Skeletal muscle tissue (tissue), 3 donors: ENCODE measurements at regions not wholly inside any gene's neighbourhood (a gene's known extent, or its start where the extent isn't known, plus 50 kb on each side); places are given as distances from the start of the nearest gene placed in this dataset.

ENCODE experiments used
- H3K27ac ChIP-seq: one replicate; pipeline ENCODE4 v1.7.0; 2013; ENCODE audit warnings: mild to moderate bottlenecking, low read depth, low read length, inconsistent platforms
- H3K27me3 ChIP-seq, 3 donors: one replicate each; pipeline ENCODE4 v1.7.0; 2013; ENCODE audit warnings: low read length in 3 of 3; ENCODE audit not compliant: control insufficient read depth in 3 of 3, insufficient read depth in 3 of 3
- H3K36me3 ChIP-seq, 3 donors: one replicate each; pipeline ENCODE4 v1.7.0; 2013; ENCODE audit warnings: low read length in 3 of 3; ENCODE audit not compliant: control insufficient read depth in 3 of 3, insufficient read depth in 3 of 3
- H3K4me1 ChIP-seq, 3 donors: one replicate each; pipeline ENCODE4 v1.7.0; 2013; ENCODE audit warnings: low read length in 3 of 3, mild to moderate bottlenecking in 3 of 3; ENCODE audit not compliant: control insufficient read depth in 3 of 3, insufficient read depth in 3 of 3
- H3K4me3 ChIP-seq, 3 donors: one replicate each; pipeline ENCODE4 v1.7.0; 2013; ENCODE audit warnings: low read length in 3 of 3
- H3K9ac ChIP-seq, 3 donors: one replicate each; pipeline ENCODE4 v1.7.0; 2013; ENCODE audit warnings: low read length in 3 of 3, mild to moderate bottlenecking in 3 of 3, moderate library complexity in 2 of 3, low read depth in 1 of 3
- H3K9me3 ChIP-seq, 3 donors: one replicate each; pipeline ENCODE4 v1.7.0; 2013; ENCODE audit warnings: low read length in 3 of 3; ENCODE audit not compliant: control insufficient read depth in 3 of 3
- donor health status: Osteomylitis.

- no peak overlapping the region for H3K9ac ChIP-seq
- H3K27me3 ChIP-seq = no peaks in the 10 kb centered on the region
- no peak overlapping the region for H3K27ac ChIP-seq
- no peak overlapping the region for H3K4me3 ChIP-seq
- H3K36me3 ChIP-seq = no peaks in the 10 kb centered on the region
- no peaks in the 10 kb centered on the region for H3K4me1 ChIP-seq
- no peaks in the 10 kb centered on the region for H3K9me3 ChIP-seq
Measured at GRCh38 chr14:84442521-84442920, 1087.4 kb upstream of the FLRT2 start.

GRCh38 chr14:84445486-84445885 is 1084.5 kb upstream of the FLRT2 start:
- no peak overlapping the region for H3K9ac ChIP-seq
- no peaks in the 10 kb centered on the region for H3K4me1 ChIP-seq
- H3K27me3 ChIP-seq = no peaks in the 10 kb centered on the region
- H3K36me3 ChIP-seq = no peaks in the 10 kb centered on the region
- no peaks in the 10 kb centered on the region for H3K9me3 ChIP-seq
- no peak overlapping the region for H3K27ac ChIP-seq
- H3K4me3 ChIP-seq = no peak overlapping the region

GRCh38 chr14:84446250-84446649 is 1083.7 kb upstream of the FLRT2 start:
- Histone ChIP-seq H3K4me1 (no peaks in the 10 kb centered on the region), H3K27me3 (no peaks in the 10 kb centered on the region), H3K9me3 (no peaks in the 10 kb centered on the region), H3K36me3 (no peaks in the 10 kb centered on the region), H3K27ac (no peak overlapping the region), H3K4me3 (no peak overlapping the region), H3K9ac (no peak overlapping the region)

GRCh38 chr14:84453307-84453950 is 1076.5 kb upstream of the FLRT2 start:
- H3K36me3 ChIP-seq = no peaks in the 10 kb centered on the region
- no peaks in the 10 kb centered on the region for H3K9me3 ChIP-seq
- no peak overlapping the region for H3K27ac ChIP-seq
- H3K4me3 ChIP-seq = no peak overlapping the region
- no peaks in the 10 kb centered on the region for H3K27me3 ChIP-seq
- H3K9ac ChIP-seq = no peak overlapping the region
- H3K4me1 ChIP-seq = no peaks in the 10 kb centered on the region

- Histone ChIP-seq H3K4me3 (no peak overlapping the region), H3K27me3 (no peaks in the 10 kb centered on the region), H3K36me3 (no peaks in the 10 kb centered on the region), H3K9me3 (no peaks in the 10 kb centered on the region), H3K9ac (no peak overlapping the region), H3K4me1 (no peaks in the 10 kb centered on the region), H3K27ac (no peak overlapping the region)
Measured at GRCh38 chr14:84454114-84454513, 1075.8 kb upstream of the FLRT2 start.

- Histone ChIP-seq H3K4me1 (no peaks in the 10 kb centered on the region), H3K4me3 (no peak overlapping the region), H3K27ac (no peak overlapping the region), H3K36me3 (no peaks in the 10 kb centered on the region), H3K9ac (no peak overlapping the region), H3K27me3 (no peaks in the 10 kb centered on the region), H3K9me3 (no peaks in the 10 kb centered on the region)
Measured at GRCh38 chr14:84456946-84457345, 1073.0 kb upstream of the FLRT2 start.

GRCh38 chr14:84458881-84459280 is 1071.1 kb upstream of the FLRT2 start:
- Histone ChIP-seq H3K4me3 (no peak overlapping the region), H3K36me3 (no peaks in the 10 kb centered on the region), H3K9me3 (no peaks in the 10 kb centered on the region), H3K27me3 (no peaks in the 10 kb centered on the region), H3K27ac (no peak overlapping the region), H3K9ac (no peak overlapping the region), H3K4me1 (no peaks in the 10 kb centered on the region)

GRCh38 chr14:84465880-84466279 is 1064.1 kb upstream of the FLRT2 start:
- H3K4me1 ChIP-seq = no peaks in the 10 kb centered on the region
- H3K36me3 ChIP-seq = no peaks in the 10 kb centered on the region
- no peaks in the 10 kb centered on the region for H3K9me3 ChIP-seq
- H3K9ac ChIP-seq = no peak overlapping the region
- no peak overlapping the region for H3K27ac ChIP-seq
- H3K4me3 ChIP-seq = no peak overlapping the region
- no peaks in the 10 kb centered on the region for H3K27me3 ChIP-seq

- H3K27me3 ChIP-seq = no peaks in the 10 kb centered on the region
- H3K9ac ChIP-seq = no peak overlapping the region
- no peaks in the 10 kb centered on the region for H3K4me1 ChIP-seq
- no peaks in the 10 kb centered on the region for H3K36me3 ChIP-seq
- no peak overlapping the region for H3K4me3 ChIP-seq
- no peaks in the 10 kb centered on the region for H3K9me3 ChIP-seq
- H3K27ac ChIP-seq = no peak overlapping the region
Measured at GRCh38 chr14:84468153-84468552, 1061.8 kb upstream of the FLRT2 start.

- no peaks in the 10 kb centered on the region for H3K36me3 ChIP-seq
- H3K4me3 ChIP-seq = no peak overlapping the region
- H3K27ac ChIP-seq = no peak overlapping the region
- H3K9ac ChIP-seq = no peak overlapping the region
- no peaks in the 10 kb centered on the region for H3K27me3 ChIP-seq
- no peaks in the 10 kb centered on the region for H3K4me1 ChIP-seq
- H3K9me3 ChIP-seq = no peaks in the 10 kb centered on the region
Measured at GRCh38 chr14:84477996-84478395, 1051.9 kb upstream of the FLRT2 start.
